ENCODE measurements at regions not wholly inside any gene's neighbourhood (a gene's known extent, or its start where the extent isn't known, plus 50 kb on each side); places are given as distances from the start of the nearest gene placed in this dataset.

GRCh38 chr2:116073731-116074130, 1631.3 kb downstream of the DPP10 start:
- TF ChIP-seq, protein P1, sequence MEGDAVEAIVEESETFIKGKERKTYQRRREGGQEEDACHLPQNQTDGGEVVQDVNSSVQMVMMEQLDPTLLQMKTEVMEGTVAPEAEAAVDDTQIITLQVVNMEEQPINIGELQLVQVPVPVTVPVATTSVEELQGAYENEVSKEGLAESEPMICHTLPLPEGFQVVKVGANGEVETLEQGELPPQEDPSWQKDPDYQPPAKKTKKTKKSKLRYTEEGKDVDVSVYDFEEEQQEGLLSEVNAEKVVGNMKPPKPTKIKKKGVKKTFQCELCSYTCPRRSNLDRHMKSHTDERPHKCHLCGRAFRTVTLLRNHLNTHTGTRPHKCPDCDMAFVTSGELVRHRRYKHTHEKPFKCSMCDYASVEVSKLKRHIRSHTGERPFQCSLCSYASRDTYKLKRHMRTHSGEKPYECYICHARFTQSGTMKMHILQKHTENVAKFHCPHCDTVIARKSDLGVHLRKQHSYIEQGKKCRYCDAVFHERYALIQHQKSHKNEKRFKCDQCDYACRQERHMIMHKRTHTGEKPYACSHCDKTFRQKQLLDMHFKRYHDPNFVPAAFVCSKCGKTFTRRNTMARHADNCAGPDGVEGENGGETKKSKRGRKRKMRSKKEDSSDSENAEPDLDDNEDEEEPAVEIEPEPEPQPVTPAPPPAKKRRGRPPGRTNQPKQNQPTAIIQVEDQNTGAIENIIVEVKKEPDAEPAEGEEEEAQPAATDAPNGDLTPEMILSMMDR (conservative IDR thresholded peaks at IDR 0.05 in 1 of 2, IDR thresholded peaks at IDR 0.05 in 1 of 2; ENCODE audit: extremely low read depth in 1 of 2, insufficient read depth in 1 of 2, low read depth in 1 of 2, low read length in 2 of 2), result no peak
- no peak for TF ChIP-seq EZH2 (IDR thresholded peaks at IDR 0.05; ENCODE audit: borderline replicate concordance, low read length)

All from mammary epithelial cell (primary cell).